ENCODE measurements at regions not wholly inside any gene's neighbourhood (a gene's known extent, or its start where the extent isn't known, plus 50 kb on each side); places are given as distances from the start of the nearest gene placed in this dataset.
"Not testable (repeated sequence)": the region's sequence is repeated elsewhere in the genome, so short reads cannot be mapped to it uniquely, and the experiment has no call there.

GRCh38 chr3:110625201-110625747 is 446.3 kb upstream of the NECTIN3 start:
- no peak for DNase-seq

- not testable (repeated sequence) for DNase-seq
Measured at GRCh38 chr3:110626652-110627111, 444.9 kb upstream of the NECTIN3 start.

DNA sequence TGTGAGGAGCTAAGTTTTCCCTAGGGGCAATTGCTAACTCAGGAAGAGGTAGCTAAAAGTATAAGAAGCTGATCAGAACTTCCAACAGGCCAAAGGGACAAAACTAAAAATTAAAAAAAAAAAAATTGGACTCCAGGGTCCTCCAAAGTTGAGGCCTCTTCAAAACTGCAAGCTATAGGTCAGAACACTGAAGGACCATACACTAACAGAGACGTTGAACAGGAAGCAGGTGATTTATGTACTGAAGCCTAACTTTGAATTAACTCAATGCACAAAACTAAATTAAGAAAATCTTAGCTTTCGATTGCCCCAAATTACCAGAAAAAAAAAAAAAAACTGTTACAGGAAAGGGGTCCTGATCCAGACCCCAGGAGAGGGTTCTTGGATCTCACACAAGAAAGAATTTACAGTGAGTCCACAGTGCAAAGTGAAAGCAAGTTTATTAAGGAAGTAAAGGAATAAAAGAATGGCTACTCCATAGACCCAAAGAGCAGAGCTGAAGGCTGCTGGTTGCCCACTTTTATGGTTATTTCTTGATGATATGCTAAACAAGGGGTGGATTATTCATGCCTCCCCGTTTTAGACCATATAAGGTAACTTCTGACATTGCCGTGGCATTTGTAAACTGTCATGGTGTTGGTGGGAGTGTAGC is 442.8 kb upstream of the NECTIN3 start:
- DNase-seq: no peak

GRCh38 chr3:110629917-110630316 is 441.7 kb upstream of the NECTIN3 start:
- no peak for DNase-seq

GRCh38 chr3:110644203-110644602 is 427.4 kb upstream of the NECTIN3 start:
- no peak for DNase-seq

DNA sequence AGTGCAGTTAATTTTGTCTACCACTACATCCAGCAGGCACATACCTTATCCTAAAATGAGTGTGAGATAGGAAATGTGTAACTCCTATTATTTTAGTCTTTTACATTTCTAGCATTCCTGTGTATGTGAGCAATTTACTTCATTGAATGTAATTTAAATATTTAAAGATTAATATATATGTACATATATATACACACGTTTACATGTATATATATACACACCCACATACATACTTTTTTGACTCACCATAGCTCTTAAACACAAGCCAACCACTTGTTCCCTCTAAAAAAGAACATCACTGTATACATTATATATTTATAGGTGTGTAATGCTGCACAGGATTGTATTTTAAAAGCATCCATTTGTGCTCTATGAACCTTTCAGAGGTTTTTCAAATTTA is 425.6 kb upstream of the NECTIN3 start:
- no peak for DNase-seq

- DNase-seq: no peak
Measured at GRCh38 chr3:110646496-110646895, 425.1 kb upstream of the NECTIN3 start.

DNA sequence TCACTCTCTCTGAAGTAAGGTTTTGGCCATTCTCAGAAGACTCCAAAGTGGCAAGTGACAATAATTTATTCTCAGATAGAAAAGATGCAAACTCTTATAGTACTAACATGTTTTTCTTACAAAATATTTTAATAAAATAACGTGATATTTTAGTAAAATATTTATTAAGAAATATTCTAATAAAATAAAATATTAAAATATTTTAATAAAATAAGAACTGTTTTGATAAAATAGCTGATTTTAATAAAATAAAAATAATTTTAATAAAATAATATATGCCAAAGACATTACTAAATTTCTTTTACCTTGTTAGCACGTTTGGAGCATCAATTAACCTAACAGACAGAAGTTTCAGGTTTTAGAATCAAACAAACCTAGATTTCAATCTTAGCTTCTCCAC is 424.0 kb upstream of the NECTIN3 start:
- DNase-seq: no peak

DNA sequence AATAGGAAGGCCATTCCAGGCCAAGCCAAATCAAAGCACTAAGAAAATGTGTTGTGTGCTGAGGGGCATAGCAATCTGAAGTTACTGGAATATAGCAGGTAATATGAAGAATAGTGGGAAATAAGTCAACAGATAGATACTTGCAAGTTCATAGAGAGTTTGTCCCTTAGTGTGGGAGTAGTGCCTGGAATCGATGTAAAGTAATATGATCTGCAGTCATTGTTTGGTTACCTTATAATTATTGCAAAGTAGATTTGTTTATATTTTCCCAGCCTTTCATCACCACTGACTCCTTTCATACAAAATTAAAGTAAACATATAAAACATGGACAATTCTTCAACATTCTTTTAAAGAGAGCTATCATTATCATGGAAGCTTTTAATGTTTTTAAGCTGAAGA is 420.9 kb upstream of the NECTIN3 start:
- DNase-seq: no peak

DNA sequence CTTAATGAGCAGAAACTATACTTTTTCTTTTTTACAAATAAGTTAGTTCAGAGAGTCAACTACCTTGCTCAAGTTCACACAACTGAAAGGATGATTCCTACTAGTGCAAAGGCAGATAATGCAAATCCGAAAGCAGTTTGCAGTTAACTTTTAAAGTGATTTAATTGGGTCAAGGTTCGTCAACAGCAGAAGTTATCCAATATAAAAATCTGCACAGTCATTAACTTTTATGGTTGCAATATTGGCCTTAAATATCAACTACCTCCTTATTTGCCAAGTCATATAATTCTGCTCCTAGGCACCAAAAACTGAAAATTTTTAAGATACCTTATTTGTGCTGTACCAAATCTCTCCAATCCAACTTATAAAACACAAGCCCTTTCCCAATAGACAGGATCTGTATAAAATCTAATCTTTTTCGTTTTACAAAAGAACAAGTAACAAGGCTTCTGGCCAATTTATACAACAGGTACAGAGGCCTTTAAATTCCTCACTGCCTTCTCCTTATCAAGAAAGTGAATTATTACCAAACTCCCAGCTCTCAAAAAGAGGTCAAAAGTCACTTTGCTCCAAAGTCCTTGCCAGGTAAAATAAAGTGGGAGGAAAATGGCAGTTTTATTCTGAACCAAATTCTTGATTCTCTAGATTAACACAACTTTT is 416.6 kb upstream of the NECTIN3 start:
- DNase-seq: no peak

DNA sequence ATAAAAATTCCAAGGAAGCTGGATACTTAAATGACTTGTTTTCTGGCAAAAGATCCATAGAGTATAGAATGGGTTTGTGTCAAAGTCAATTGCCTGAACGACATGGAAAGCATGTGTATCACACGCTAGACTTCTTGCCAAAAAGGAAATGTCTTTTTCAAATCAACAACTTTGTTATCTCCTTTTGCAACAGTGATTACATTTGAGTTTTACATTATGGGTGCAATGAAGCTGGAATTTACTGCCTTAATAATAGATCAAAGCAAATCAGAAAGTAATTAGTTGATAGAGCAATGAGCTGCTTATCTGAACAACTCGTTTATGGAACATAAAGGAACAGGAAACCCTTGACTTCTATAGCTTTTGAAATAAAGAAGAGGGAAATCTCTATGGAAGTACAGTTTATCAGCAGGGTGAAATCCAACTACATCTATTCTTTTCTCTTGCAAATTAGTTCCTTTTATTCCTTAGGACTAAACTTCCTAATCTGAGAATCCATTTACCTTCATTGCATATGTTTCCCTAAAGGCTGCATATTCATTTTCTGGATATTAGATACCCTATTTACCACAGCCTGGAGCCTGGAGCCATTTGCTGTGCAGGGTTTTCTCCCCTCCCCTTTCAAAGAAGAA is 415.1 kb upstream of the NECTIN3 start:
- DNase-seq: no peak

DNA sequence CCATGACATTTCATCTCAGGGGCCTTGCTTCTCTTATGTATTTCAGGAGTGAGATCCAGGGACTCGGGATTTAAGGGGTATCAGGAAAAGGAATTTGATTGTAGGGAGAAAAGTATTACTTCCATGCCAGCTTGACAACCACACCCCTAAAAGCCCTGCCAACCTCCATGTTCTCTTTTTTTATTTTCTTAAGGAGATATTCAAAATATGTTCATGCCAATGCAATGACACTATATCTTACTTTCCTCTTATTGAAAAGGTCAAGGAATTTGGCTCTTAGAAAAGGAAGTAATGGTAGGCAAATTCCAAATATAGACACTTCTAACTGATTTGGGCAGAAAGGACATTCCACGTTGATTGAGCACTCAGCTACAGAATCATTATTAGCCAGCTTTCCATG is 407.5 kb upstream of the NECTIN3 start:
- DNase-seq: no peak

DNA sequence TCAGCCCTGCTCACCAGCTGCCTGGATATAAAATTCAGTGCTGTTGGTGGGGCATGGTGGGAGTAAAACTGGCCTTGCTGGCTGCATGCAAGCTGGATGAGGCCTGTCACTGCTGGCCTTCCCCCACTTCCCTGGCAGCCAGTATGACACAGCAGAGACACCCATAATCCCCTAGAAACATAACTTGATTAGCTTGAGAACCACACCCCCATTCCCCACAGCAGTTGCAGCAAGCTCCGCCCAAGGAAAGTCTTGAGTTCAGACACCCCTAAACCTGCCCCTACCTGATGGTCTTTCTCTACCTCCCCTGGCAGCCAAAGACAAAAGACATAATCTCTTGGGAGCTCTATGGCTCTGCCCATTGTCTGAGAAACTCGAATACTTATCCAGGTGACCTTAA is 405.1 kb upstream of the NECTIN3 start:
- DNase-seq: no peak

DNA sequence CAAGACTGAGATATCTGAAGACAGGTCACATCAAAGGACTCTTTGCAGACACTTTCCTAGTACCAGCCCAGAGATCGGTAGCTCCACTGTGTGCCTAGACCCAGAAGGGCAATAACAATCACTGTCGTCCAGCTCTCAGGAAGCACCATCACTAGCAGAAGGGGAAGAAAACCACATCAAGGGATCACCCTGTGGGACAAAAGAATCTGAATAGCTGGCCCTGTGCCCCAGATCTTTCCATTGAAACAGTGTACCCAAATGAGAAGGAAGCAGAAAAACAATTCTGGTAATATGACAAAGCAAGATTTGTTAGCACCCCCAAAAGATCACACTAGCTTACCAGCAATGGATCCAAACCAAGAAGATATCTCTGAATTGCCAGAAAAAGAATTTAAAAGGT is 404.4 kb upstream of the NECTIN3 start:
- no peak for DNase-seq

GRCh38 chr3:110670407-110670806 is 401.2 kb upstream of the NECTIN3 start:
- no peak for DNase-seq

DNA sequence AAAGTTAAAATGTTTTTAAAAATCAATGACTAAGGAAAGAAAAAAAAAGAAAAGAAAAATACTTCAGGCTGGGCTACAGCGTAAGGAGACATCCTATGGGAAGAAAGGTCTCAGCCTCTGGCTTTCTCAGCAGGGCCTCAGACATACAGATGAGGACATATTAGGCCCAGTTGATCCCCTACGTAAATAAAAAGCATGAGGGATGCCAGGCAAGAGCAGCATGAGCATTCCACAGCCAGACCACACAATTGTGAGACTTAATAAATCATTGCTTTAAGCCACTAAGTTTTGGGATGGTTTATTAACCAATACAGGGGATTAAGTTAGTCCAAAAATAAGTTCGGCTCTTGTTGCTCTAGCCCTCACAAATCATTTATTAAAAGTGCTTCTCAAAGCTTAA is 394.1 kb upstream of the NECTIN3 start:
- DNase-seq: no peak

- no peak for DNase-seq
Measured at GRCh38 chr3:110679285-110679684, 392.3 kb upstream of the NECTIN3 start.

DNA sequence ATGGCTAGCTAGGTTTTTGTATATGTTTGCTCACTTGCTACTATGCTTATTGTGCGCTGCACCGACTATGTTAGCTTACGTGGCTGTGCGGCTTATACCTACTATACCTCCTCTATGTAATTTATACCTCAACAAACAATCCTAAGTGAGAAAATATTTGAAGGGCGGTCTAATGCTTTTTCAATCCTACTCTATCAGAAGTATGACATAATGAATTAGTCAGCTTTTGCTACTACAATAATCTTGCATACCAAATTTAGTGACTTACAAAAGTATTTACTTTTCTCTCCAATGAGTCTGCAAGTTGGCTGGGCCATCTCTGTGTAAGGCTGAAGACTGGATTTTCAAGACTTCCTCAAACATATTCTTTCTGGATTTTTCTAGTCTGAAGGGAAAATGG is 391.2 kb upstream of the NECTIN3 start:
- no peak for DNase-seq

DNA sequence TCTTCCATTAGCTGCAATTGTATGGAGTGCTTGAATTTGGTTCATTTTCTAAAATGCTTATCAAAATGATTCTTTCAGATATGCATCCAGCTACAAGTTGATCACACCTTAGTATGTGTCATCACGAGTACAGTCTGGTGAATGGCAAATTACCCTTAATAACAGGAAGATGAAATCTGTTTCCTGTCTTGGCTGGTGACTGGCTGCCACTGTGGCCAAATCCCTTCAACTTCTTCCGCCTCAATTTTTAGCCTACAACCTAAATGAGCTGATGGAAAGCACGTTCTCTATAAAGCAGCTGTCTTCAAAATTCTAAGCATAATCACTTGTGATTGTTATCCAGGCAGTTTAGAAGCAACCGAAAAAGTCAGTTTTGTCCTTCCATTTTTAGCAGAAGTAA is 387.1 kb upstream of the NECTIN3 start:
- DNase-seq: no peak

DNA sequence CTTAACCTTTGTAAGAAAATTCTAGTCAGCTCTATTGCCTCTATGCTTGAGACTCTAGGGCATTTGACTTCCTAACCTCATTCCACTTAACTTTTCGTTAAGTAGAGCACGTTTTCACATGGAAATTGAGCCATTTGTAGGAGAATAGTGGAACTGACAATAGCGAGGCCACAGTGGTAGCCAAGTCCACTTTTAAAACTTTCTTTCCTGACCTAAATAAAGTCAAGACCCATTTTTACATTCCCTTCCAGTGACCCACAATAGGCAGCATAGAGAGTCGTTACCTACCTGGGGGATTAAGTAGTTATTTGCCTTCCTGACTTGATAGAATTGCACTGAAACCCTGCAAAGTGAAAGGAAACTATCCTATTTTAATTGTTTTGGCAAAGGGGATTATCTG is 386.0 kb upstream of the NECTIN3 start:
- DNase-seq: no peak

GRCh38 chr3:110686701-110687100 is 384.9 kb upstream of the NECTIN3 start:
- DNase-seq: no peak

DNA sequence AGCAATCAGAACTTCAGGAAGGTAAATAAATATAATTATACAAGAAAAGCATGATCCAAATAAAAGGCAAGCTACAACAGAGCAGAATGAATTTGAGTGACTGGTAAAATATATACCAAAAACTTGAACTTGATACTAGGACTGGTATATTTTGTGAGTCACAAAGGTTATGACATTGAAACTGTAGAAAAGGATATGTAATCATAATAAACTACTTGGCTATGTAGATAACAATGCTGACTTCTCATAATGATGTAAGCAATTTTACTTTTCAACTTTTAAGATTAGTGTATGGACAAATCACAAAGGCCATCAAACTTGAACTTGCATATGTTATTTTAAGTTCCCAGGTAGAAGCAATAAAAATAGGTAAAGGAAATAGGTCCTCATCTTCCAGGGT is 384.5 kb upstream of the NECTIN3 start:
- DNase-seq: no peak

GRCh38 chr3:110697961-110698360 is 373.7 kb upstream of the NECTIN3 start:
- no peak for DNase-seq

DNA sequence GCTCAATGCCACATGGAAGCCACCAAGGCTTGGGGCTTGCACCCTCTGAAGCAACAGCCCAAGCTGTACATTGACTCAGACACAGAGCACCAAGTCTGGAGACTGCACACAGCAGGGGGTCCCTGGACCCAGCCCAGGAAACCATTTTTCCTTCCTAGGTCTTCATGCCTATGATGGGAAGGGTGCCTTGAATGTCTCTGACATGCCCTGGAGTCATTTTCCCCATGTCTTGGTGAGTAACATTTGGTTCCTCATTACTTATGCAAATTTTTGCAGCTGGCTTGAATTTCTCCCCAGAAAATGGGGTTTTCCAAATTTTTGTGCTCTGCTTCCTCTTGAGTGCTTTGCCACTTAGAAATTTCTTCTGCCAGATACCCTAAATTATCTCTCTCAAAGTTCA is 367.3 kb upstream of the NECTIN3 start:
- not testable (repeated sequence) for DNase-seq

Measured in C1 segment of cervical spinal cord (tissue), 14 donors.